ENCODE measurements at regions not wholly inside any gene's neighbourhood (a gene's known extent, or its start where the extent isn't known, plus 50 kb on each side); places are given as distances from the start of the nearest gene placed in this dataset.

- Histone ChIP-seq H3K27ac (ENCODE audit: extremely low read depth, low read depth, low read length) (no peak overlapping the region), H3K4me2 (ENCODE audit: insufficient read depth, low read length) (no peak overlapping the region), H3K9me3 (replicated peaks; ENCODE audit: control insufficient read depth, insufficient read depth, low read depth, low read length) (no peaks in the 10 kb centered on the region), H3K9me1 (ENCODE audit: control insufficient read depth, insufficient read depth, low read length) (no peaks in the 10 kb centered on the region), H3K36me3 (ENCODE audit: control insufficient read depth, insufficient read depth, low read length) (no peaks in the 10 kb centered on the region), H4K20me1 (replicated peaks; ENCODE audit: control insufficient read depth, insufficient read depth, low read length) (no peaks in the 10 kb centered on the region), H3K9ac (ENCODE audit: insufficient read depth in 1 of 2, low read depth in 2 of 2, low read length in 2 of 2) (no peak overlapping the region), H3K4me3 (no peak overlapping the region), H3K27me3 (ENCODE audit: control insufficient read depth in 2 of 2, insufficient read depth in 2 of 2, low read length in 2 of 2) (no peaks in the 10 kb centered on the region), H3K79me2 (ENCODE audit: control insufficient read depth, insufficient read depth, low read length) (no peaks in the 10 kb centered on the region), H2AFZ (ENCODE audit: low read depth, low read length) (no peak overlapping the region), H3K4me1 (replicated peaks in 1 of 2; ENCODE audit: control insufficient read depth in 2 of 2, insufficient read depth in 2 of 2, low read length in 2 of 2) (no peaks in the 10 kb centered on the region)
- TF ChIP-seq HMBOX1 (IDR thresholded peaks at IDR 0.05) (no peak), MLX (CRISPR knock-in tag; conservative IDR thresholded peaks at IDR 0.05) (no peak), HOMEZ (CRISPR knock-in tag; IDR thresholded peaks at IDR 0.05) (no peak), ZBTB17 (CRISPR knock-in tag; IDR thresholded peaks at IDR 0.05) (no peak), TFE3 (CRISPR knock-in tag; IDR thresholded peaks at IDR 0.05) (no peak), ZNF764 (CRISPR knock-in tag; IDR thresholded peaks at IDR 0.05; ENCODE audit: low read depth) (no peak), SFPQ (IDR thresholded peaks at IDR 0.05; ENCODE audit: low read depth, low read length) (no peak), RUNX1 (IDR thresholded peaks at IDR 0.05; ENCODE audit: low read depth) (no peak), ZNF551 (CRISPR knock-in tag; IDR thresholded peaks at IDR 0.05) (no peak), ZEB2 (IDR thresholded peaks at IDR 0.05) (no peak), TCF7 (IDR thresholded peaks at IDR 0.05; ENCODE audit: borderline replicate concordance) (no peak)
- BruUV-seq (replicated peaks) = no TSS peak
- POLR2A ChIA-PET = no interaction called here
- FAIRE-seq (no peak), DNase-seq (ENCODE audit: extremely low read depth in 1 of 4, low spot score in 3 of 4) (no peak), ATAC-seq (no peak)
- in situ Hi-C loops (cut with MboI) = no loop called here
- intact Hi-C loops (cut with micrococcal nuclease) = no loop called here
- CTCF ChIA-PET (ENCODE audit: low intra/inter-chr PET ratio) = no interaction called here
Measured at GRCh38 chr12:60072911-60073310, 477.1 kb downstream of the SLC16A7 start.

Data from K562 (cell line).